ENCODE measurements at regions not wholly inside any gene's neighbourhood (a gene's known extent, or its start where the extent isn't known, plus 50 kb on each side); places are given as distances from the start of the nearest gene placed in this dataset.
"Not testable (repeated sequence)": the region's sequence is repeated elsewhere in the genome, so short reads cannot be mapped to it uniquely, and the experiment has no call there.

DNA sequence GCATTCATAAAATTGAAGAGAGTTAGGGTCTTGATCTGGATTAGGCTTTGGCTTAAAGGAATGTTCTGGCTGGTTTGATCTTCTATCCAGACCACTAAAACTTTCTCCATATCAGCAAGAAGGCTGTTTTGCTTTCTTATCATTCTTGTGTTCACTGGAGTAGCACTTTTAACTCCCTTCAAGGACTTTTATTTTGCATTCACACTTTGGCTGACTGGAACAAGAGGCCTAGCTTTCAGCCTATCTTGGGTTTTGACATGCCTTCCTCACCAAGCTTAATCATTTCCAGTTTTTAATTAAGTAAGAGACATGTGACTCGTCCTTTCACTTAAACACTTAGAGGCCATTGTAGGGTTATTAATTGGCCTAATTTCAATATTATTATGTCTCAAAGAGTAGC, 190.3 kb downstream of the RAB11FIP2 start:
- not testable (repeated sequence) for DNase-seq (ENCODE audit: extremely low read depth in 1 of 2, low read depth in 1 of 2)

DNA sequence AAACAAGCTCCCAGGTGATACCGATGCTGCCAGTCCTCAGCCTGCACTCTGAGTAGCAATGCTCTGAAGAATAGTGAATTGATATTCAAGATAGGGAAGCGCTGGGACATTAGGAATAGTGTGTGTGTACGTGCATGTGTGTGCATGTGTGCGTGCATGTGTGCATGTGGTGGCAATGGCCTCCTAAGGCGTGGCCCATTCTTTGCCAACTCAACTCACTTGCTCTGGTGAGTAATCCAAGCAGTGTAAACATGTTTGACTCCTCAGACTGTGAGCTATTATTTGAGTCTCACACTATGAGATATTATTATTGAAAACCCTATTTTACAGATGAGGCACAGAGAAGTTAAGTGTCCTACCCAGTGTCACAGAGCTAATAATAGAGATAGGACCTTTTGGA, 186.6 kb downstream of the RAB11FIP2 start:
- DNase-seq (ENCODE audit: extremely low read depth in 1 of 2, low read depth in 1 of 2): no peak

- DNase-seq (ENCODE audit: extremely low read depth in 1 of 2, low read depth in 1 of 2): no peak
Measured at GRCh38 chr10:117860823-117861222, 185.9 kb downstream of the RAB11FIP2 start.

GRCh38 chr10:117861329-117861728, 185.4 kb downstream of the RAB11FIP2 start:
- DNase-seq (ENCODE audit: extremely low read depth in 1 of 2, low read depth in 1 of 2): no peak

DNA sequence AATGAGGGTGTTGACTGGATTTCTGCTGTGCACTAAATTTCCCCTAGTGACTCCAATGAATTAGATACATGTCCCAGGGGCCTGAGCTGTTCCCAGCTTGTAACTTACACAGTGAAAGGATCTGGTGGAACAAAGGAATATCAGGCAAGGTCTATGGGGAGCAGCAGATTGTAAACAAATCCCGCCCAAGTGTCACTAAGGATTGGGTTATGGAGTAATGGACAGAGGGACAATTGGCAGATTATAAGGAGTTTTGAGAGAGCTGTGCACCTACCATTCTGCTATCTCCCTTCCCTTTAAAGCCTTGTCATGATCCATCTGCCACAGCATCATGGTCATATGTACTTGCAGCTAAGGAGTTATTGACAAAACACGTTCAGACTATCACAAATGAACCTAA, 183.0 kb downstream of the RAB11FIP2 start:
- no peak for DNase-seq (ENCODE audit: extremely low read depth in 1 of 2, low read depth in 1 of 2)

DNA sequence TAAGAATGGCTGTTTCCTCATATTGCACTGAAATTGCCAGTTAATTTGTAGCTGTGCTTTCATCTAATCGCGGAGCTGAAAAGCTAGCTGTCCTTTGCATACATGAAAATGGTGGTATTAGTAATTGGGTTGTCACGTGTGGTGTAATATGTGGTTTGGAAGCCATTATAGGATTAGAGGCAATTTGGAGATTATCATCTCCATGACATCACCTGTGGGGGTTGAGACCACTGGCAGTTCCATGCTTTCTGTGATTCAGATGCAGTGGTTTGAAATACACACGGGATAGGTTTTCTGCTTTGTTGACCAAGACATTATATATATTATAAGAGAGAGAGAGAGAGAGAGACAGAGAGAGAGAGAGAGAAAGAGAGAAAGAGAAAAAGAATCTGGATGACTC, 180.8 kb downstream of the RAB11FIP2 start:
- no peak for DNase-seq (ENCODE audit: extremely low read depth in 1 of 2, low read depth in 1 of 2)

DNA sequence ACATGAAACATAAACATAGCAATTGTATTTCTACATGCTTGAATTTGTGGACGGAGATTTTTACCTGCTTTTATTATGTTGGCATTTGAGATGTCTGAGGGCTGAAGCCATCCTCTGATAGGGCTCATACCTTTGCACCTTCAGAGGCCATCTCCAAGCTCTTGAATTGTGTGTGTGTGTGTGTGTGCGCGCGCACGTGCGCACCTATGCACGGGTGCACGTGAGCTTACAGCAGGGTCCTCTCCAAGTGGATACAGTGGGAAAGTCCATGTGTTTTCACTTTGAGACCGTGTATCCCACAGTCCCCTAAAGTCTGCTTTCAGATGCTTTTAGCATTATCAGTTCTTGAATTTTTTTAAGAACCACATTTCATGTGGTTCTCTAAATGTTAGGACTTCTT, 178.6 kb downstream of the RAB11FIP2 start:
- DNase-seq (ENCODE audit: extremely low read depth in 1 of 2, low read depth in 1 of 2): no peak

- no peak for DNase-seq (ENCODE audit: extremely low read depth in 1 of 2, low read depth in 1 of 2)
Measured at GRCh38 chr10:117875793-117876192, 170.9 kb downstream of the RAB11FIP2 start.

- DNase-seq (ENCODE audit: extremely low read depth in 1 of 2, low read depth in 1 of 2): no peak
Measured at GRCh38 chr10:117876210-117876609, 170.5 kb downstream of the RAB11FIP2 start.

GRCh38 chr10:117878626-117879025, 168.1 kb downstream of the RAB11FIP2 start:
- no peak for DNase-seq (ENCODE audit: extremely low read depth in 1 of 2, low read depth in 1 of 2)

DNA sequence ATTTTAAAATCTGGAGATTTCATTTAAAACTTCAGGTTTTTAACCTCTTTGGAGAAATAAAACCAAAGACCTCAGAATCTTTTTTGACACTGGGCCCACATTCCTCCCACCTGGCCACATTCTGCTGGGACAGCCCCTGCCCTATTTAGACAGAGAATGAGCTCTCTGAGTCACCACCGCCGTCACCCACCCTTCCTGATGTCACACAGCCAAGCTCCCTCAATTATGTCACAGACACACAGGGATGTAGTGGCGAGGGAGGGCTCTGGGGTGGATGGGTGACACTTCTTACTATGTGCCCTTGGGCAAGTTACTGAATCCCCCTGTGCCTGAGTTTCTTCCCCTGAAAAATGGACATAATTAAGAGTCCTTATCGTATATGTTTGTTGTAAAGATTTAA, 162.6 kb downstream of the RAB11FIP2 start:
- DNase-seq (ENCODE audit: extremely low read depth in 1 of 2, low read depth in 1 of 2): peak in 1 of 2 donors; percentile 3

DNA sequence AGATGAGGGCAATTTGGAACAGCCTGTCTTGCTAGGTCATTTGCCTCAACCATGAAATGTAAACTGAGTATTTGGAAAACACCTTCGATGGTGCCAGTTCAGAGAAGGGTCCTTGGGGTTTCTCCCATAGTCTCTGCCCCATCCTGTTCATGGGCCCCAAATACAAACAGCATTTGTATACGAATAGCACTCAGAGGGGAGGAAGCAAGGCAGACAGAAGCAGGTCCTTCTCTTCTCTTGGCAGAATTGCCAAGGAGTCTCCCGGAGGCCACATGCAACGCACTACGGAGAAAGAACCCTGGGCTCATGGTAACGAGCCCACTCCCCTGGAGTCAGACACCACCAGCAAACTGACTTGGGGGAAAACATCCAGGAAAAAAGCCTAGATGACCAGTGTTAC, 162.1 kb downstream of the RAB11FIP2 start:
- no peak for DNase-seq (ENCODE audit: extremely low read depth in 1 of 2, low read depth in 1 of 2)

GRCh38 chr10:117885206-117885829, 161.4 kb downstream of the RAB11FIP2 start:
- DNase-seq (ENCODE audit: extremely low read depth in 1 of 2, low read depth in 1 of 2): no peak

- no peak for DNase-seq (ENCODE audit: extremely low read depth in 1 of 2, low read depth in 1 of 2)
Measured at GRCh38 chr10:117886766-117887165, 160.0 kb downstream of the RAB11FIP2 start.

- DNase-seq (ENCODE audit: extremely low read depth in 1 of 2, low read depth in 1 of 2): no peak
Measured at GRCh38 chr10:117889664-117890063, 157.1 kb downstream of the RAB11FIP2 start.

DNA sequence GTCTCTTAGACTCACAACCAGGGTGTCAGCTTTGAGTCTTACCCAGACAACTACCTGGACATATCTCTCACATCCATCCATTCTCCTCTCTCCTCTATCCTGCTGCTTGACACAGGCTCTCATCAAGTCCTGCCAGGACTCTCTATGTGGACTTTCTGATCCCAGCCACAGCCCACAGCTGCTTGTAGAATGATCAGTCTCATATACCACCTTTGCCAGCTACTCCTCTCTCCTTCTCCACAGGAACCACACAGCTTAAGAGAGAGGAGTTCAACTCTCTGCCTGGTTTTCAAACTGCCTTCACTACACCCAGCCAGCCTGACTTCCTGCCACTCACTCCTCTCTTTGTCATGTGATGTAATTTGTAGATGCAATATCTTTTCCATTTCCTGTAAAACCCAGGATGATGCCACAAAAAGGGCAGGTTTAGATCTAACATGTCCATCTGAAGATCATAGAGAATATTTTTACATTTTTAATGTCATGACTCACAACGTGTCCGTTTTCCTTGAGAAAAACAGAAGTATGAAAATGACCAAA, 154.0 kb downstream of the RAB11FIP2 start:
- DNase-seq (ENCODE audit: extremely low read depth in 1 of 2, low read depth in 1 of 2): no peak

GRCh38 chr10:117894339-117894738, 152.4 kb downstream of the RAB11FIP2 start:
- no peak for DNase-seq (ENCODE audit: extremely low read depth in 1 of 2, low read depth in 1 of 2)

DNA sequence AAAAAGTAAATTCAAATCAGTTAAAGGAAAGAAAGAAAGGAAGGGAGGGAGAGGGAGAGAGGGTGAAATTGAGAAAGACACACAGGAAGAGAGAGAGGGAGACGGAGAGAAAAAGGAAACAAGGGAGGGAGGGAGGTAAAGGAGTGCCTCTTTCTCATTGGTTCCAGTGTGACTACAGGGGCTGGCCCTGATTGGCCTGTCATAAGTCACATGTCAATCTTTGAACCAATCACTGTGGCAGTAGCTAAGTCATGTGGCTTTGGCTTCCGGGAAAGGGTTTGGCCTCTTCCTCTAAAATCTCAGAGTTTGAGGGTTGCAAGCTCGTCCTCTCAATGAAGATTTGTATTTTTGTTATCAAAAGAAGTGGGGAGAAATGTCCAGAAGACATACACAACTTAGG, 150.2 kb downstream of the RAB11FIP2 start:
- DNase-seq (ENCODE audit: extremely low read depth in 1 of 2, low read depth in 1 of 2): no peak

- DNase-seq (ENCODE audit: extremely low read depth in 1 of 2, low read depth in 1 of 2): no peak
Measured at GRCh38 chr10:117899181-117899683, 147.5 kb downstream of the RAB11FIP2 start.

- no peak for DNase-seq (ENCODE audit: extremely low read depth in 1 of 2, low read depth in 1 of 2)
Measured at GRCh38 chr10:117900280-117900679, 146.5 kb downstream of the RAB11FIP2 start.

GRCh38 chr10:117903854-117904253, 142.9 kb downstream of the RAB11FIP2 start:
- no peak for DNase-seq (ENCODE audit: extremely low read depth in 1 of 2, low read depth in 1 of 2)

DNA sequence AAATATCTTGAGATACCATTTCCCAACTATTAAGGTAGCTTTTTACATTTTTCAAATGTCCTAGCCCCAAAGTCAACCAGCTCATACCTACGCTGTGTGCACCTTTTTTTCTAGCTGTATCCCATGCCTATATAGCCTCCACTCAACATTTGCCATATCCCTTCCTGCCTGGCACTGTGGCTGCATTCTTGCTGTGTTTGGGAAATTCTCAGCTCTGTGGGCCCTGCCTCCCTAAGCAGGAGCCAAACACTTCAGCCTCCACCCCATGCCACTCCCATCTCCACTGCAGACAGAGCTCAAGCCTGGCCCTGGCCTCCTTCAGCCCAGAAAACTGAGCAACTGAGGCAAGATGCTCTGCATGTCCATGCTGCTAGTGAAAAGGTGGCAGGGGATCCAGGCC, 141.3 kb downstream of the RAB11FIP2 start:
- DNase-seq (ENCODE audit: extremely low read depth in 1 of 2, low read depth in 1 of 2): no peak

DNA sequence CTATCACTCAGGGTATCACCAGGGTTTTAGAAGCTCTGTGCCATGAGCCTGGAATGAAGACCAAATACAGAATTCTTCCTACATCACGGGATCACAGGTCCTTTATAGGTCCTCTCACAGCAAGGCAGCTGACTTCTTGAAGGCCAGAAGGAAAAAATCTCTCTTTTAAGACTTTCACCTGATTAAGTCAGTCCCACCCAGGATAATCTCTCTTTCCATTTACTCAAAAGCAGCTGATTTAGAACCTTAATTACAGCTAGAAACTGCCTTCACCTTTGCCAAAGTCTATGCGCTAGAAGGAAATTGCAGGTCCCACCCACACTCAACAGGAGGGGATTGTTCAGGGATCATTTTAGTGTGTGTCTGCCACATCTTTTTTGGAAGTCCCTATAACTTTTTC, 135.1 kb downstream of the RAB11FIP2 start:
- DNase-seq (ENCODE audit: extremely low read depth in 1 of 2, low read depth in 1 of 2): no peak

All from stimulated activated CD8-positive, alpha-beta memory T cell treated with anti-CD3 and anti-CD28 coated beads, Interleukin-7, amount 100 ng/mL, for 48 hours (primary cell).